Mammary epithelial cell (primary cell): ENCODE measurements at regions not wholly inside any gene's neighbourhood (a gene's known extent, or its start where the extent isn't known, plus 50 kb on each side); places are given as distances from the start of the nearest gene placed in this dataset.

Source experiments
- EZH2 ChIP-seq: IDR thresholded peaks from 2 replicates; pipeline ENCODE4 v1.6.1; 2012; ENCODE audit warnings: low read length, inconsistent platforms, borderline replicate concordance
- TF ChIP-seq, protein P1 (sequence below), 2 donors: IDR thresholded peaks in 1 of 2; conservative IDR thresholded peaks in 1 of 2; 2 replicates each; pipeline ENCODE4 v1.5.1; 2011 to 2012; ENCODE audit warnings: inconsistent platforms in 2 of 2, low read length in 2 of 2, mild to moderate bottlenecking in 2 of 2, control low read depth in 1 of 2, low read depth in 1 of 2; ENCODE audit not compliant: insufficient read depth in 1 of 2; ENCODE audit errors: extremely low read depth in 1 of 2

DNA sequence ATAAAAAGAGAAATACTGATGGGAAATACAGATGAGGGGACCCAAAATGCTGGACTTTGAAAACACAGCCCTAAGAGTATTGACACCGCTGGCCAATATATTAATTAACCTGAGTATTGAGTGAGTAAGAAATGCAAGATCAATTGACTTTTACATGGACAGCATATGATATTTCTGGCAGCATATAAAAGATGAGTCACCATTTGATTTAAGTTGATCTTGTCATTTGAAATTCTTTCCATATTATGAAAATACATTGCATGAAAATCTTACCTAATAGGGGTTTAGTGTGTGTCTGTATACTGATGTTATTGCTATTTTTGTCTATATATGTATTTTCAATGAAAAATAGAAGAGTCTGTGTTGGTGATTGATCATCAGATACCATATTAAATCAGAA lies 619.6 kb downstream of the KCTD12 start:
- TF ChIP-seq, protein P1, sequence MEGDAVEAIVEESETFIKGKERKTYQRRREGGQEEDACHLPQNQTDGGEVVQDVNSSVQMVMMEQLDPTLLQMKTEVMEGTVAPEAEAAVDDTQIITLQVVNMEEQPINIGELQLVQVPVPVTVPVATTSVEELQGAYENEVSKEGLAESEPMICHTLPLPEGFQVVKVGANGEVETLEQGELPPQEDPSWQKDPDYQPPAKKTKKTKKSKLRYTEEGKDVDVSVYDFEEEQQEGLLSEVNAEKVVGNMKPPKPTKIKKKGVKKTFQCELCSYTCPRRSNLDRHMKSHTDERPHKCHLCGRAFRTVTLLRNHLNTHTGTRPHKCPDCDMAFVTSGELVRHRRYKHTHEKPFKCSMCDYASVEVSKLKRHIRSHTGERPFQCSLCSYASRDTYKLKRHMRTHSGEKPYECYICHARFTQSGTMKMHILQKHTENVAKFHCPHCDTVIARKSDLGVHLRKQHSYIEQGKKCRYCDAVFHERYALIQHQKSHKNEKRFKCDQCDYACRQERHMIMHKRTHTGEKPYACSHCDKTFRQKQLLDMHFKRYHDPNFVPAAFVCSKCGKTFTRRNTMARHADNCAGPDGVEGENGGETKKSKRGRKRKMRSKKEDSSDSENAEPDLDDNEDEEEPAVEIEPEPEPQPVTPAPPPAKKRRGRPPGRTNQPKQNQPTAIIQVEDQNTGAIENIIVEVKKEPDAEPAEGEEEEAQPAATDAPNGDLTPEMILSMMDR (conservative IDR thresholded peaks at IDR 0.05 in 1 of 2, IDR thresholded peaks at IDR 0.05 in 1 of 2; ENCODE audit: extremely low read depth in 1 of 2, insufficient read depth in 1 of 2, low read depth in 1 of 2, low read length in 2 of 2), result no peak
- no peak for TF ChIP-seq EZH2
